ENCODE measurements at regions not wholly inside any gene's neighbourhood (a gene's known extent, or its start where the extent isn't known, plus 50 kb on each side); places are given as distances from the start of the nearest gene placed in this dataset.

- no peak overlapping the region for H3K27ac ChIP-seq
- H3K27me3 ChIP-seq = no peaks in the 10 kb centered on the region
- no peak for DNase-seq
- TF ChIP-seq, protein P1, sequence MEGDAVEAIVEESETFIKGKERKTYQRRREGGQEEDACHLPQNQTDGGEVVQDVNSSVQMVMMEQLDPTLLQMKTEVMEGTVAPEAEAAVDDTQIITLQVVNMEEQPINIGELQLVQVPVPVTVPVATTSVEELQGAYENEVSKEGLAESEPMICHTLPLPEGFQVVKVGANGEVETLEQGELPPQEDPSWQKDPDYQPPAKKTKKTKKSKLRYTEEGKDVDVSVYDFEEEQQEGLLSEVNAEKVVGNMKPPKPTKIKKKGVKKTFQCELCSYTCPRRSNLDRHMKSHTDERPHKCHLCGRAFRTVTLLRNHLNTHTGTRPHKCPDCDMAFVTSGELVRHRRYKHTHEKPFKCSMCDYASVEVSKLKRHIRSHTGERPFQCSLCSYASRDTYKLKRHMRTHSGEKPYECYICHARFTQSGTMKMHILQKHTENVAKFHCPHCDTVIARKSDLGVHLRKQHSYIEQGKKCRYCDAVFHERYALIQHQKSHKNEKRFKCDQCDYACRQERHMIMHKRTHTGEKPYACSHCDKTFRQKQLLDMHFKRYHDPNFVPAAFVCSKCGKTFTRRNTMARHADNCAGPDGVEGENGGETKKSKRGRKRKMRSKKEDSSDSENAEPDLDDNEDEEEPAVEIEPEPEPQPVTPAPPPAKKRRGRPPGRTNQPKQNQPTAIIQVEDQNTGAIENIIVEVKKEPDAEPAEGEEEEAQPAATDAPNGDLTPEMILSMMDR (IDR thresholded peaks at IDR 0.05) = no peak
- H3K9me3 ChIP-seq = no peaks in the 10 kb centered on the region
- intact Hi-C loops (cut with DNase I; ENCODE audit: low total_unique reads) = no loop called here
- peaks cover 0 to 23% (median 11%) of the 10 kb centered on the region in 4 donors for H3K4me1 ChIP-seq
- H3K4me3 ChIP-seq = no peak overlapping the region
- no peaks in the 10 kb centered on the region for H3K36me3 ChIP-seq
Observed at GRCh38 chr3:56979791-56980190, 80.7 kb upstream of the SPATA12 start.

- Histone ChIP-seq H3K4me3 (no peak overlapping the region), H3K4me1 (peaks cover 0 to 10% (median 2%) of the 10 kb centered on the region in 4 donors), H3K36me3 (no peaks in the 10 kb centered on the region), H3K9me3 (no peaks in the 10 kb centered on the region), H3K27me3 (no peaks in the 10 kb centered on the region), H3K27ac (no peak overlapping the region)
- DNase-seq = no peak
- intact Hi-C loops (cut with DNase I; ENCODE audit: low total_unique reads) = no loop called here
- TF ChIP-seq, protein P1 (IDR thresholded peaks at IDR 0.05) = no peak
Observed at GRCh38 chr3:56977561-56977889, 82.9 kb upstream of the SPATA12 start.

- Histone ChIP-seq H3K27ac (no peak overlapping the region), H3K4me3 (no peak overlapping the region), H3K36me3 (no peaks in the 10 kb centered on the region), H3K4me1 (peaks cover 0 to 10% (median 2%) of the 10 kb centered on the region in 4 donors), H3K27me3 (no peaks in the 10 kb centered on the region), H3K9me3 (no peaks in the 10 kb centered on the region)
- TF ChIP-seq, protein P1 (IDR thresholded peaks at IDR 0.05) = no peak
- intact Hi-C loops (cut with DNase I; ENCODE audit: low total_unique reads) = no loop called here
- DNase-seq = no peak
Observed at GRCh38 chr3:56976651-56977560, 83.6 kb upstream of the SPATA12 start.

- Histone ChIP-seq H3K4me1 (peaks cover 0 to 3% (median 0%) of the 10 kb centered on the region in 4 donors), H3K27me3 (no peaks in the 10 kb centered on the region), H3K4me3 (no peak overlapping the region), H3K9me3 (no peaks in the 10 kb centered on the region), H3K36me3 (no peaks in the 10 kb centered on the region), H3K27ac (no peak overlapping the region)
- intact Hi-C loops (cut with DNase I; ENCODE audit: low total_unique reads) = no loop called here
- TF ChIP-seq, protein P1 (IDR thresholded peaks at IDR 0.05) = no peak
- DNase-seq = no peak
Observed at GRCh38 chr3:56975567-56975966, 84.9 kb upstream of the SPATA12 start.

DNA sequence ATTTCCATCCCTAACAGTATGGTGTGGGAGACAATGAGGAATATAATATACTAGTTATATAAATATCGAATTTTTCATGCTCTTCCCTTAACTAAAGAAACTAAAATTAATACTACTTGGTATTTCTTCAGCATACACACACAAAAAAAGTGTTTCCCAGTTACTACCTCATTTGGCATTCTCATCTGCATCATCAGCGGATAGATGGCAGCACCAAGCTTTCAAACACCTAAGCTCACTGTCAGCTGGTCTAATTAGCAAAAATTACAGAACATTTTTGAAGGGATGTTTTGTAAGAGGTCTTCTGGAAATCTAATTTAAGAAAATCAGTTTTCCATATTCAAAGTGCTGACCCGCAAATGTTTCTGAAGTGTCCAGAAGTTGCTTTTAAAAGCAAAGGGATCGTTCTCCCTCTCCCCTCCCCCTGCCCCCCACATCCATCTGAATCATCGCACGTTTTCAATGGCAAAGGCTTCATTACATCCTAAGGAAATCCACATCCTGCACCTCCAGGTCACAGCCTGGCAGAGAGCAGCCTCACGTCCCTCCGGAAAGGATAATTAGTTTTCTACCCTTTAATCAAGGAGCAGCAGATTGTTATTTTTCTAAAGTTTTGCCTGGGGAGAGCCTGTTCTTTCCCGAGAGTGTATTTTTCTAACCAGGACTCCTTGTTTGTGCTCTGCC, 86.1 kb upstream of the SPATA12 start:
- intact Hi-C loops (cut with DNase I; ENCODE audit: low total_unique reads) = no loop called here
- H3K4me3 ChIP-seq = no peak overlapping the region
- no peaks in the 10 kb centered on the region for H3K27me3 ChIP-seq
- no peaks in the 10 kb centered on the region for H3K4me1 ChIP-seq
- DNase-seq = no peak
- H3K36me3 ChIP-seq = no peaks in the 10 kb centered on the region
- TF ChIP-seq, protein P1 (IDR thresholded peaks at IDR 0.05) = no peak
- no peaks in the 10 kb centered on the region for H3K9me3 ChIP-seq
- H3K27ac ChIP-seq = no peak overlapping the region
